Upper lobe of left lung (tissue), 4 donors: ENCODE measurements at regions not wholly inside any gene's neighbourhood (a gene's known extent, or its start where the extent isn't known, plus 50 kb on each side); places are given as distances from the start of the nearest gene placed in this dataset.

Experiments
- EP300 ChIP-seq, 4 donors: sonication (generic); formaldehyde crosslinking; IDR thresholded peaks; one replicate each; pipeline ENCODE4 v1.5.1; 2017; ENCODE audit warnings: antibody characterized with exemption in 4 of 4, control low read depth in 2 of 4
- POLR2A ChIP-seq, 4 donors: fragments of 450-650 bp; IDR thresholded peaks; one replicate each; pipeline ENCODE4 v1.5.1; 2016 to 2017; ENCODE audit warnings: antibody characterized with exemption in 4 of 4, mild to moderate bottlenecking in 2 of 4
- TF ChIP-seq, protein P1 (sequence below), 6 experiments: fragments of 450-650 bp in 4 of 6; fragments of 200-600 bp in 2 of 6; sonication (generic) in 2 of 6; IDR thresholded peaks; one replicate each; pipeline ENCODE4 v1.5.1; 2016 to 2019; ENCODE audit warnings: antibody characterized with exemption in 6 of 6

DNA sequence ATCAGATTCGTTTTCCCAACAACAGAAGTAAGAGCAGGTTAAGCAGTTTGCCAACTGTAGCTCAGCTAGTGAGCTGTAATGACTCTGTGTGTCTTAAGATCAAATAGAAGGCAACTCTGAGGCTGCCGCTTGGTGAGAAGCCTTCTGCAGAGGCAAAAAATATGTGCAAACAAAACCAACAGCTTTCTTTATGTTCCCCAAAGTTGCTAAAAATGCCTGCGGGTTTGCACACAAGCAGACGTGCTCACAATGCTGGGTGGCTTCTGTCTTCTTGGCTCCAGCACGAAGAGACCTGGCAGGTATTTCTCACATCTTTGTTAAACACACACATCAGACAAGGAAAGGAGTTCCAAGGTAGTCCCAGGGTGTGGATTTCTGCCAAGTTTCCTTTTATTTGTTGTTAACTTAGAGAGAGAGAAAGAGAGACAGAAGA, 158.9 kb upstream of the JUN start:
- TF ChIP-seq, protein P1, sequence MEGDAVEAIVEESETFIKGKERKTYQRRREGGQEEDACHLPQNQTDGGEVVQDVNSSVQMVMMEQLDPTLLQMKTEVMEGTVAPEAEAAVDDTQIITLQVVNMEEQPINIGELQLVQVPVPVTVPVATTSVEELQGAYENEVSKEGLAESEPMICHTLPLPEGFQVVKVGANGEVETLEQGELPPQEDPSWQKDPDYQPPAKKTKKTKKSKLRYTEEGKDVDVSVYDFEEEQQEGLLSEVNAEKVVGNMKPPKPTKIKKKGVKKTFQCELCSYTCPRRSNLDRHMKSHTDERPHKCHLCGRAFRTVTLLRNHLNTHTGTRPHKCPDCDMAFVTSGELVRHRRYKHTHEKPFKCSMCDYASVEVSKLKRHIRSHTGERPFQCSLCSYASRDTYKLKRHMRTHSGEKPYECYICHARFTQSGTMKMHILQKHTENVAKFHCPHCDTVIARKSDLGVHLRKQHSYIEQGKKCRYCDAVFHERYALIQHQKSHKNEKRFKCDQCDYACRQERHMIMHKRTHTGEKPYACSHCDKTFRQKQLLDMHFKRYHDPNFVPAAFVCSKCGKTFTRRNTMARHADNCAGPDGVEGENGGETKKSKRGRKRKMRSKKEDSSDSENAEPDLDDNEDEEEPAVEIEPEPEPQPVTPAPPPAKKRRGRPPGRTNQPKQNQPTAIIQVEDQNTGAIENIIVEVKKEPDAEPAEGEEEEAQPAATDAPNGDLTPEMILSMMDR (IDR thresholded peaks at IDR 0.05): no peak
- TF ChIP-seq EP300 (IDR thresholded peaks at IDR 0.05) (no peak), POLR2A (IDR thresholded peaks at IDR 0.05) (no peak)
